ENCODE measurements at regions not wholly inside any gene's neighbourhood (a gene's known extent, or its start where the extent isn't known, plus 50 kb on each side); places are given as distances from the start of the nearest gene placed in this dataset.

DNA sequence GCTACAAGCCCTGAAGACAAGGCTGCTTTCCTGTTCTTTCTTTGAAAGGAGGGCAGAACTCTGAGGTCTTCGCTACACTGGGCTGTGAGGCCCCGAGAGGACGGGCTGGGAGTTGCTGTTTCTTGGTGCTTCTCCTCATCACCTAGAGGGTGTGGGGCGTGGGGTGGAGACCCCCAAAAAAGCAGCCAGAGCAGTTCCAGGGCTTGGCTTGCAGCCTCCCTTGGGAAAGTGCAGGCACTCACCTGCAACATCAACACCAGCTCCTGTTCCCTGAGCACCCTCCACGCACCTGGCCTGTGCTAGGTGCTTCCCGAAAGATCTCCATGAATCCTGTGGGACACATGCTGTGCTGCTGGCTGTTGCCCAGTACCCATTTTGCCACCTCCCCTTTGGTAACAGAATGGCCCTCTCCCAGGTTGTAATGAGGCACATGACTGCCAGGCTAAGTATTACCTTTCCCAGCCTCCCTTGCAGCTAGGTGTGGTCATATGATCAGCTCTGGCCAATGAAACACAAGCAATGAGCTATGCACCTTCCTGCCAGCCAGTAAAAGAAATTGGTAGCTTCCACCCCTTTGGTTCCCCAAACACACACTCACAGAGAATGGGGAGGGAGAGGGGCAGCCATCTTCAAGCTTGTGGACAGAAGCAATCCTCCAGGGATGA, 146.0 kb downstream of the C9orf50 start:
- no TSS peak for BruUV-seq (replicated peaks)
- DNase-seq = no peak
- ChIA-PET CTCF (no interaction called here), POLR2A (ENCODE audit: unreplicated experiment) (interaction anchor here (0.6 kb wide), 1 partner anchor 288 kb away, joined by 4 read pairs; no protein-coding TSS in a partner anchor)
- H3K9me2 ChIP-seq (ENCODE audit: insufficient read depth) = no peaks in the 10 kb centered on the region
- H3K4me3 ChIP-seq = no peak overlapping the region
- peaks cover 41% of the 10 kb centered on the region for H3K4me1 ChIP-seq (replicated peaks; ENCODE audit: insufficient read depth)
- TF ChIP-seq EZH2 (IDR thresholded peaks at IDR 0.05; ENCODE audit: low read depth) = no peak
- no peak for TF ChIP-seq CTCF (conservative IDR thresholded peaks at IDR 0.05)
- H3K9me3 ChIP-seq (ENCODE audit: insufficient read depth, low read depth) = peaks cover 7% of the 10 kb centered on the region; the same call in 1 of the 2 replicates
- intact Hi-C loops (cut with micrococcal nuclease; ENCODE audit: unreplicated experiment) = no loop called here
- H3F3A ChIP-seq (ENCODE audit: insufficient read depth, low read depth) = peaks cover 27% of the 10 kb centered on the region
- no peaks in the 10 kb centered on the region for H4K20me1 ChIP-seq (ENCODE audit: insufficient read depth)
- no peak overlapping the region for H3K4me2 ChIP-seq
- no peaks in the 10 kb centered on the region for H3K79me2 ChIP-seq (ENCODE audit: low read depth)
- no peaks in the 10 kb centered on the region for H3K36me3 ChIP-seq (ENCODE audit: low read depth)
- H3K27ac ChIP-seq = no peak overlapping the region
- no peak overlapping the region for H2AFZ ChIP-seq
- no peaks in the 10 kb centered on the region for H3K27me3 ChIP-seq (ENCODE audit: insufficient read depth, low read depth)

DNA sequence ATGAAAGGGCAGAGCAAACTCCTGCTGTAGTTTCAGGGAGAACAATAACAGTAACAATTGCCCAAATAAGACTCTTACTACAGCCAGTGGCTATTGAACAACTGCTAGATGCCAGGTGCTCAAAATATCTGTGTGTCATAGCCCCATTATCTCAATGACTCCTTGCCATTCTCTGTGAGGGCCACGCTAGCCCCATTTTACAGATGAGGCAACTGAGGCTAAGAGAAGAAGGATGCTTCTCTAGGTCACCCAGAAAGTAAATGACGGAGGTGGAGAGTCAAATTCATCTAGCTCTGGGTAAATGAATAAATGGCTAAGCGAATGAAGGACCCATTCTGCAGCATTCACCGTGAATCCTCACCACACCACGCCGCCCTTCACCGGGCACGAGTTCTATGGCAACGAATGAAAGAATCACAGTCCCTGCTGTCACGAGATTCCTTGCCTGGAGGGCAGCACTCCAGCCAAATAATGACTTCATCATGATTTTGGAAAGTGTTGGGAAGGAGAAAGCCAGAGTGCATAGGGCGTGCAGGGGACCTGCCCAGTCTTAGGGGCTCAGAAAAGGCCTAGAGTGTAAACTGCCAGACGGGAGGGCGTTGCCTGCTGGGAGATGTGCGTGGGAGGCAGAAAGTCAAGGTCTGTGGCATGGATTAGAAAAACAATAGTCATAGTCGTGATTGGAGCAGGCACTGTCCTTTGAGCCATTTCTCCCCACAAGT, 147.2 kb downstream of the C9orf50 start:
- no peak overlapping the region for H3K4me2 ChIP-seq
- DNase-seq = no peak
- peaks cover 30% of the 10 kb centered on the region for H3K4me1 ChIP-seq (replicated peaks; ENCODE audit: insufficient read depth)
- no peaks in the 10 kb centered on the region for H3K27me3 ChIP-seq (ENCODE audit: insufficient read depth, low read depth)
- CTCF ChIA-PET = interaction anchor here (0.5 to 0.6 kb wide), 2 partner anchors 92 to 111 kb away, joined by 3 to 4 read pairs; no protein-coding TSS in a partner anchor
- no peak overlapping the region for H2AFZ ChIP-seq
- BruUV-seq (replicated peaks) = no TSS peak
- no peak for TF ChIP-seq EZH2 (IDR thresholded peaks at IDR 0.05; ENCODE audit: low read depth)
- no peak for TF ChIP-seq CTCF (conservative IDR thresholded peaks at IDR 0.05)
- H3K79me2 ChIP-seq (ENCODE audit: low read depth) = no peaks in the 10 kb centered on the region
- no peak overlapping the region for H3K4me3 ChIP-seq
- intact Hi-C loops (cut with micrococcal nuclease; ENCODE audit: unreplicated experiment) = no loop called here
- POLR2A ChIA-PET (ENCODE audit: unreplicated experiment) = no interaction called here
- H3K9me2 ChIP-seq (ENCODE audit: insufficient read depth) = no peaks in the 10 kb centered on the region
- H3K36me3 ChIP-seq (ENCODE audit: low read depth) = no peaks in the 10 kb centered on the region
- no peaks in the 10 kb centered on the region for H4K20me1 ChIP-seq (ENCODE audit: insufficient read depth)
- H3K27ac ChIP-seq = no peak overlapping the region
- H3K9me3 ChIP-seq (ENCODE audit: insufficient read depth, low read depth) = peaks cover 7% of the 10 kb centered on the region; the same call in 1 of the 2 replicates
- peaks cover 22% of the 10 kb centered on the region; the same call in 1 of the 2 replicates for H3F3A ChIP-seq (ENCODE audit: insufficient read depth, low read depth)

DNA sequence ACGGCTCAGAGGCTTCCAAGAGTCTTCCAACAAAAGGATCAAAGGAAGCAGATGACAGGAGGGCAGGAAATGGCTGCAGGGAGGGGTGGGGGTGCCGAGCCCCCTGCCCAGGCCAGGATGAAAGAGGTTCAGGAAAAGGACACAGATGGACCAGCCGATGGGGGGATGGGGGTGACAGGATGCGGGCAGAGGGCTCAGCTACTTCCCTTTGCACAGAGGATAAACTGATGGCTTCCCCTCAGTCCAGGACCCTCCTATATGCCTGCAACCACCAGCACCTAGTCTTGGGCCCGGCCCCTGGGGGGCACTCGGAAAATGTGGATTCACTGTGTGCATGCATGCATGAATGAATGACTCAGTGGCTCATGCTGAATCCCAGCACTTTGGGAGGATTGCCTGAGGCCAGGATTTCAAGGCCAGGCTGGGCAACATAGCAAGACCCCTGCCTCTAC, 148.2 kb downstream of the C9orf50 start:
- H3K9me2 ChIP-seq (ENCODE audit: insufficient read depth) = no peaks in the 10 kb centered on the region
- intact Hi-C loops (cut with micrococcal nuclease; ENCODE audit: unreplicated experiment) = no loop called here
- no TSS peak for BruUV-seq (replicated peaks)
- no peak for DNase-seq
- ChIA-PET CTCF (no interaction called here), POLR2A (ENCODE audit: unreplicated experiment) (no interaction called here)
- H3K36me3 ChIP-seq (ENCODE audit: low read depth) = no peaks in the 10 kb centered on the region
- H3K9me3 ChIP-seq (ENCODE audit: insufficient read depth, low read depth) = peaks cover 7% of the 10 kb centered on the region; the same call in 1 of the 2 replicates
- H3K4me2 ChIP-seq = no peak overlapping the region
- H3F3A ChIP-seq (ENCODE audit: insufficient read depth, low read depth) = peaks cover 14% of the 10 kb centered on the region; the same call in 1 of the 2 replicates
- H3K27me3 ChIP-seq (ENCODE audit: insufficient read depth, low read depth) = no peaks in the 10 kb centered on the region
- H3K4me1 ChIP-seq (replicated peaks; ENCODE audit: insufficient read depth) = peaks cover 25% of the 10 kb centered on the region
- no peak overlapping the region for H2AFZ ChIP-seq
- no peaks in the 10 kb centered on the region for H4K20me1 ChIP-seq (ENCODE audit: insufficient read depth)
- TF ChIP-seq CTCF (conservative IDR thresholded peaks at IDR 0.05) (no peak), EZH2 (IDR thresholded peaks at IDR 0.05; ENCODE audit: low read depth) (no peak)
- H3K79me2 ChIP-seq (ENCODE audit: low read depth) = no peaks in the 10 kb centered on the region
- H3K4me3 ChIP-seq = no peak overlapping the region
- H3K27ac ChIP-seq = no peak overlapping the region
